ENCODE measurements at regions not wholly inside any gene's neighbourhood (a gene's known extent, or its start where the extent isn't known, plus 50 kb on each side); places are given as distances from the start of the nearest gene placed in this dataset.

DNA sequence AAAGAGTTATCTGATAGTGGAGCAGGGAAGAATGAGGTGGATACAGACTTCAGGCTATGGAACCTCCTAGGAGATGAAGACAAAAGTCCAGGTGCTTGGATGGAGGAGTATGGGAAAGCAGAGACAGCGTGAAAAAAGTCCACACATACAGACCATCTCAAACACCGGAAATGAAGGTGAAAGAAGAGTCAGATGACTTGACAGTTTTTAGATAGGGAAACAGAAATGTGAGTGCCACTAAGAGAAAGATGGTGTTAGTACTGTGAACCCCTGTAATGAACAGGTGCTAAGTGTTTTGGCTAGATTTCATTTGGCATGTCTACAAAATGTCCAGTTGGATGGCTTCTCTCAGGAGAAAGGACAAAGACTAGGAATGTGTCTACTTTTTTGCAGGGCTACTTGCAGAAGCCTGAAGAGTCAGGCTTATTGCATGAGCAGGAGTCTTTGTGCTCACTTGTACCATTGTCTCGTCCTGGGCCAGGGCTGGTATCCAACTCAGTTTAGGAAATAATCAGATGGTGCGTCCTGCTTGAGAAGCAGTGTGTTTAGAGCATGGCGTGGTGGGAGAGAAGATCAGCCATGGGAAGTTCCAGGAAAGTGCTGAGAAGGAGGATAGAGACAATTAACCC, 90.6 kb upstream of the STARD4 start:
- no peak overlapping the region for H3K4me3 Mint-ChIP-seq
- Histone ChIP-seq H3K9me3 (ENCODE audit: control insufficient read depth in 1 of 2, low read length in 2 of 2) (no peaks in the 10 kb centered on the region), H3K27ac (ENCODE audit: low read depth, low read length) (no peak overlapping the region), H3K27me3 (ENCODE audit: insufficient read depth, low read length) (no peaks in the 10 kb centered on the region), H3K4me1 (ENCODE audit: insufficient read depth, low read length) (no peaks in the 10 kb centered on the region), H3K4me3 (ENCODE audit: low read length in 2 of 2) (no peak overlapping the region), H3K36me3 (ENCODE audit: insufficient read depth, low read length) (no peaks in the 10 kb centered on the region)
- POLR2A ChIA-PET (ENCODE audit: partially characterized antibody): no interaction called here
- no peak overlapping the region for H3K27ac Mint-ChIP-seq
- H3K36me3 Mint-ChIP-seq: no peaks in the 10 kb centered on the region
- intact Hi-C loops (cut with micrococcal nuclease): no loop called here
- DNase-seq: no peak
- H3K4me1 Mint-ChIP-seq: no peaks in the 10 kb centered on the region
- H3K9me3 Mint-ChIP-seq: peaks cover 0 to 2% (median 0%) of the 10 kb centered on the region in 8 donors
- CTCF ChIA-PET (ENCODE audit: partially characterized antibody): no interaction called here
- H3K27me3 Mint-ChIP-seq: peaks cover 1 to 3% of the 10 kb centered on the region in 2 donors

DNA sequence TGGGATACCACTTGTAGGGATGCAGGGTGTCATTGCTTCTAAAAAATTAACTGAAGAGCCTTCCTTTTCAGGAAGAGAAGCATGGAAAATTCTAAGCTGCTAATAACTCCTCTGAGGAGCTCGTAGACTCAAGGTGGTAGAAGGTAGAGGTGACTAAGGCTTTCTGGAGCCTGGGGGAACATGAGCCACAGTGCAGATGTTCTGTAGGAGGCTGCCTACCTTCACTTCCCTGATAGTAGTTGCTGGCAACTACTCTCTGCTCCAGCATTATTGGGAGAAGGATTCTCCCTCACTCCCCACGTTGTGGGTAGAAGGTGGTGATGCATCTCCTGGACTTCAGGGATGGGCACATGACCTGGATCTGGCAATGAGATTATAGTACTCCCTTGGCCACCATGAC, 86.7 kb upstream of the STARD4 start:
- no peaks in the 10 kb centered on the region for H3K4me1 Mint-ChIP-seq
- H3K9me3 ChIP-seq (ENCODE audit: control insufficient read depth in 1 of 2, low read length in 2 of 2): no peaks in the 10 kb centered on the region
- no peak overlapping the region for H3K4me3 ChIP-seq (ENCODE audit: low read length in 2 of 2)
- no peak overlapping the region for H3K27ac Mint-ChIP-seq
- H3K36me3 ChIP-seq (ENCODE audit: insufficient read depth, low read length): no peaks in the 10 kb centered on the region
- H3K27ac ChIP-seq (ENCODE audit: low read depth, low read length): no peak overlapping the region
- no peak for DNase-seq
- intact Hi-C loops (cut with micrococcal nuclease): no loop called here
- no peaks in the 10 kb centered on the region for H3K27me3 ChIP-seq (ENCODE audit: insufficient read depth, low read length)
- H3K9me3 Mint-ChIP-seq: peaks cover 0 to 5% (median 1%) of the 10 kb centered on the region in 8 donors
- ChIA-PET POLR2A (ENCODE audit: partially characterized antibody) (no interaction called here), CTCF (ENCODE audit: partially characterized antibody) (no interaction called here)
- H3K4me1 ChIP-seq (ENCODE audit: insufficient read depth, low read length): no peaks in the 10 kb centered on the region
- H3K27me3 Mint-ChIP-seq: peaks cover 3 to 4% of the 10 kb centered on the region in 2 donors
- H3K4me3 Mint-ChIP-seq: no peak overlapping the region
- H3K36me3 Mint-ChIP-seq: peaks cover 0 to 3% of the 10 kb centered on the region in 2 donors

DNA sequence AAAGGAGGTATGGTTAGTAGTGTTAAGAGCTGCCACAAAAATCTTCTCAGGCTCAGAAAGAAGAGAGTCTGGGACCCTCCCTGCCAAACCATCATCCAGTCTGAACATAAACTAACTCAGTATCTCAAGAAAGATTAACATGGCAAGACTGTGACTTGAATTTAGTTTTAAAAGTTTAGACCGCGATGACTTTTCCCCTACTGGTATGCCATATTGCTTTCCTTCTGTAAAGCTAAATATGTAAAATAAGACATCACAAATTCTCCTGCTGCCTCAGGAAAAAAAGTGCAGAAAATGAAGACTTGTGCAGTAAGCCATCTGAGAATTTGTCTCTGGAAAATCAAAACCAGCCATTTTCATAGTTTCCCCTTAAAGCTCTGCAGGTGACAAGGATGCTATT, 85.2 kb upstream of the STARD4 start:
- Histone ChIP-seq H3K9me3 (ENCODE audit: control insufficient read depth in 1 of 2, low read length in 2 of 2) (no peaks in the 10 kb centered on the region), H3K36me3 (ENCODE audit: insufficient read depth, low read length) (no peaks in the 10 kb centered on the region), H3K27me3 (ENCODE audit: insufficient read depth, low read length) (no peaks in the 10 kb centered on the region), H3K4me3 (ENCODE audit: low read length in 2 of 2) (no peak overlapping the region), H3K4me1 (ENCODE audit: insufficient read depth, low read length) (no peaks in the 10 kb centered on the region), H3K27ac (ENCODE audit: low read depth, low read length) (no peak overlapping the region)
- Mint-ChIP-seq H3K27me3 (peaks cover 2 to 5% of the 10 kb centered on the region in 2 donors), H3K4me1 (no peaks in the 10 kb centered on the region), H3K4me3 (no peak overlapping the region), H3K27ac (no peak overlapping the region), H3K9me3 (peaks cover 0 to 8% (median 1%) of the 10 kb centered on the region in 8 donors), H3K36me3 (peaks cover 0 to 3% of the 10 kb centered on the region in 2 donors)
- no peak for DNase-seq
- ChIA-PET CTCF (ENCODE audit: partially characterized antibody) (no interaction called here), POLR2A (ENCODE audit: partially characterized antibody) (no interaction called here)
- intact Hi-C loops (cut with micrococcal nuclease): no loop called here

DNA sequence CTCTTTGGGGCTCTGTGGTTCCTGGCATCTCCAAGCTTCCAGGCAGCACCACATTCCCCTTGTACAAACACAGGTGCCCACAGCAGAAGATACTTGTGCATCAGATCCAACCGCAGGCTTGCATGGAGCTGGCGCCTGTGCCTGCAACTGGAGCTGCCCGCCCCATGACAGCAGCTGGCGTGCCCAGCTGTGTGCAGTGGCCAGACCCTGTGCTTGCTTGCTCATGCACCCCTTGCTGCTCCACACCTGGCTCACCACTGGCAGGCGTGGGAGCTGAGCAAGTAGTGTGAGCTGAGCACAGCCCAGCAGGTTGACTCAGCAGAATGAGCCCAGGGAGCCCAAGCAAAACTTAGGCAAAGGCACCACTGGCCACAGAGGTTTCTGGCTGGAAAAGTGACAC, 84.4 kb upstream of the STARD4 start:
- no peaks in the 10 kb centered on the region for H3K36me3 ChIP-seq (ENCODE audit: insufficient read depth, low read length)
- Mint-ChIP-seq H3K27me3 (peaks cover 2 to 5% of the 10 kb centered on the region in 2 donors), H3K27ac (no peak overlapping the region), H3K36me3 (peaks cover 0 to 3% of the 10 kb centered on the region in 2 donors), H3K9me3 (peaks cover 0 to 8% (median 1%) of the 10 kb centered on the region in 8 donors), H3K4me3 (no peak overlapping the region), H3K4me1 (no peaks in the 10 kb centered on the region)
- ChIA-PET POLR2A (ENCODE audit: partially characterized antibody) (no interaction called here), CTCF (ENCODE audit: partially characterized antibody) (no interaction called here)
- H3K4me3 ChIP-seq (ENCODE audit: low read length in 2 of 2): no peak overlapping the region
- no peaks in the 10 kb centered on the region for H3K9me3 ChIP-seq (ENCODE audit: control insufficient read depth in 1 of 2, low read length in 2 of 2)
- no peak overlapping the region for H3K27ac ChIP-seq (ENCODE audit: low read depth, low read length)
- no peaks in the 10 kb centered on the region for H3K4me1 ChIP-seq (ENCODE audit: insufficient read depth, low read length)
- no peaks in the 10 kb centered on the region for H3K27me3 ChIP-seq (ENCODE audit: insufficient read depth, low read length)
- intact Hi-C loops (cut with micrococcal nuclease): no loop called here
- no peak for DNase-seq

DNA sequence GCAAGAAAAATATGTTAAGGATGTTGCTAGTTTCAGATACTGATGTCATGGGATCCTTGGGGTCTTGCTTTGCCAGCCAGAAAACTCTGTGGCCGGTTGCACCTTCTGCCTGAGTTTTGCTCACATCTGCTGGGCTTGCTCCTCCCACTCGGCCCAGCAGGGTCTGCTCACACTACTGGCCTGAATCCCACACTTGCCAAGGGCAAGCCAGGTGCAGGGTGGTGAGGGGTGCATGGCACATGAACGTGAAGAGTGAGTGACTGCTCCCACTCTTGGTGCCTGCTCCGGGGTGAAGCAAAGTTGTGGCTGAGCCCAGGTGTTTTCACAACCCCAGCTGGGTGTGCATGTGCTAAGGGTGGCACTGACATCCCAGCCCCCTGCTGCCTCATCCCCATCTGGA, 83.1 kb upstream of the STARD4 start:
- Mint-ChIP-seq H3K4me1 (no peaks in the 10 kb centered on the region), H3K27ac (no peak overlapping the region), H3K27me3 (peaks cover 4% of the 10 kb centered on the region in 2 donors), H3K36me3 (peaks cover 0 to 3% of the 10 kb centered on the region in 2 donors), H3K4me3 (no peak overlapping the region), H3K9me3 (peaks cover 0 to 8% (median 1%) of the 10 kb centered on the region in 8 donors)
- intact Hi-C loops (cut with micrococcal nuclease): no loop called here
- no peak overlapping the region for H3K27ac ChIP-seq (ENCODE audit: low read depth, low read length)
- ChIA-PET CTCF (ENCODE audit: partially characterized antibody) (no interaction called here), POLR2A (ENCODE audit: partially characterized antibody) (no interaction called here)
- DNase-seq: no peak
- no peaks in the 10 kb centered on the region for H3K27me3 ChIP-seq (ENCODE audit: insufficient read depth, low read length)
- H3K4me3 ChIP-seq (ENCODE audit: low read length in 2 of 2): no peak overlapping the region
- H3K9me3 ChIP-seq (ENCODE audit: control insufficient read depth in 1 of 2, low read length in 2 of 2): no peaks in the 10 kb centered on the region
- no peaks in the 10 kb centered on the region for H3K4me1 ChIP-seq (ENCODE audit: insufficient read depth, low read length)
- no peaks in the 10 kb centered on the region for H3K36me3 ChIP-seq (ENCODE audit: insufficient read depth, low read length)

DNA sequence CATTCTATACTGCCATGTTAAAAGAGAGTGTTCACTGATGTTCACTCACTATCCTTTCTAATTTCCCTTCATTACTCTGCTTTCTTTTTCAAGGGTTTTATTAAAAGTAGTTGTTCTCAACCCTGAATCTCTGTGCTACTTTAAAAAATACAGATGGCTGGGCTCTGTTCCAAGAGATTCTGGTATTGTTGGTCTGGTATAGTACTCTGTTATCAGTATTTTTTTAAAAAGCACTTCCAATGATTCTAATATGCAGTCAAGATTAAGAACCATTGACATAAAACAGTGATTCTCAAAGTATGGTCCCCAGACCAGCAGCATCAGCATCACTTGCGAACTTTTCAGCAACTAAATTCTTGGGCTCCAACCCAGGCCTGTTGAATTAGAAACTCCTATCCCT, 77.0 kb upstream of the STARD4 start:
- H3K27me3 ChIP-seq (ENCODE audit: insufficient read depth, low read length): no peaks in the 10 kb centered on the region
- peaks cover 16 to 27% of the 10 kb centered on the region in 2 donors for H3K27me3 Mint-ChIP-seq
- no peak for DNase-seq
- H3K9me3 Mint-ChIP-seq: peaks cover 0 to 4% (median 0%) of the 10 kb centered on the region in 8 donors
- no peaks in the 10 kb centered on the region for H3K4me1 Mint-ChIP-seq
- intact Hi-C loops (cut with micrococcal nuclease): no loop called here
- H3K36me3 ChIP-seq (ENCODE audit: insufficient read depth, low read length): no peaks in the 10 kb centered on the region
- no peaks in the 10 kb centered on the region for H3K4me1 ChIP-seq (ENCODE audit: insufficient read depth, low read length)
- POLR2A ChIA-PET (ENCODE audit: partially characterized antibody): no interaction called here
- H3K4me3 Mint-ChIP-seq: no peak overlapping the region
- no peaks in the 10 kb centered on the region for H3K9me3 ChIP-seq (ENCODE audit: control insufficient read depth in 1 of 2, low read length in 2 of 2)
- no peak overlapping the region for H3K27ac Mint-ChIP-seq
- no peaks in the 10 kb centered on the region for H3K36me3 Mint-ChIP-seq
- no peak overlapping the region for H3K4me3 ChIP-seq (ENCODE audit: low read length in 2 of 2)
- no peak overlapping the region for H3K27ac ChIP-seq (ENCODE audit: low read depth, low read length)
- CTCF ChIA-PET (ENCODE audit: partially characterized antibody): no interaction called here

DNA sequence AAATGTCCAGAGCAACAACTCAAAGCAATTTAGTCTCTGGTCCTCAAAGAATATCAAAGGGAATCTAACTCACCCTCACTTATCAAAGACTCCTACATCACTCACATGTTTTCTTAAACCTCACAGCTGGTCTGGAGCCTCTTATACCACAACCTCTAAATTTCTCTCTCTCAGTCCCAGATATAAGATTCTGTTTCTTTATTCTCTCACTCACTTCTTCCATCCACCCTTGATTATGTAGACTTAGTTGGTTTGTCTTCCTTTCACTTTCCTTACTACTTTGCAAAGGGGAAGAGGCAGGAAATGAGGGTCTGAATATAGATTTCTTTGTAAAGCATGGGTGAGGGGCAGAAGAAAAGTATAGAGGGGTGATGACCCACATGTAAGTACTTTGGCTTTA, 75.4 kb upstream of the STARD4 start:
- Mint-ChIP-seq H3K36me3 (no peaks in the 10 kb centered on the region), H3K9me3 (peaks cover 0 to 1% (median 0%) of the 10 kb centered on the region in 8 donors), H3K4me3 (no peak overlapping the region), H3K4me1 (no peaks in the 10 kb centered on the region), H3K27me3 (peaks cover 18 to 31% of the 10 kb centered on the region in 2 donors), H3K27ac (no peak overlapping the region)
- Histone ChIP-seq H3K4me3 (ENCODE audit: low read length in 2 of 2) (no peak overlapping the region), H3K4me1 (ENCODE audit: insufficient read depth, low read length) (no peaks in the 10 kb centered on the region), H3K27ac (ENCODE audit: low read depth, low read length) (no peak overlapping the region), H3K36me3 (ENCODE audit: insufficient read depth, low read length) (no peaks in the 10 kb centered on the region), H3K27me3 (ENCODE audit: insufficient read depth, low read length) (no peaks in the 10 kb centered on the region), H3K9me3 (ENCODE audit: control insufficient read depth in 1 of 2, low read length in 2 of 2) (no peaks in the 10 kb centered on the region)
- DNase-seq: no peak
- ChIA-PET POLR2A (ENCODE audit: partially characterized antibody) (no interaction called here), CTCF (ENCODE audit: partially characterized antibody) (no interaction called here)
- intact Hi-C loops (cut with micrococcal nuclease): no loop called here

DNA sequence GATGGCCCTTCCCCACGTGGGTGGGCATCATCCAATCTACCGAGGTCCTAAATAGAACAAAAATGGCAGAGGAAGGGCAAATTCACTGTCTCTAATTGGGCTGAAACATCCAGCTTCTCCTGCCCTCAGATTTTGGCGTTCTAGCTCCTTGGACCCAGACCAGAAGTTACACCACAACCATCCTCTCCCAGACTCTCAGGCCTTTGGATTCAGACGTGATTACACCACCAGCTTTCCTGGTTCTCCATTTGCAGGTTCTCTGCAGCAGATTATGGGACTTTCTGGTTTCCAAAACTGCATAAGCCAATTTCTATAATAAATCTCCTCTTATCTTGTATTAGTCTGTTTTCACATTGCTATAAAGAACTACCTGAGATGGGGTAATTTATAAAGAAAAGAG, 73.6 kb upstream of the STARD4 start:
- Histone ChIP-seq H3K4me3 (ENCODE audit: low read length in 2 of 2) (no peak overlapping the region), H3K27ac (ENCODE audit: low read depth, low read length) (no peak overlapping the region), H3K27me3 (ENCODE audit: insufficient read depth, low read length) (no peaks in the 10 kb centered on the region), H3K36me3 (ENCODE audit: insufficient read depth, low read length) (no peaks in the 10 kb centered on the region), H3K9me3 (ENCODE audit: control insufficient read depth in 1 of 2, low read length in 2 of 2) (no peaks in the 10 kb centered on the region), H3K4me1 (ENCODE audit: insufficient read depth, low read length) (no peaks in the 10 kb centered on the region)
- ChIA-PET POLR2A (ENCODE audit: partially characterized antibody) (no interaction called here), CTCF (ENCODE audit: partially characterized antibody) (interaction anchor here (1.2 kb wide), 1 partner anchor 35 kb away, joined by 3 read pairs; no protein-coding TSS in a partner anchor)
- H3K4me3 Mint-ChIP-seq: no peak overlapping the region
- DNase-seq: no peak
- no peak overlapping the region for H3K27ac Mint-ChIP-seq
- H3K27me3 Mint-ChIP-seq: peaks cover 25 to 42% of the 10 kb centered on the region in 2 donors
- no peaks in the 10 kb centered on the region for H3K4me1 Mint-ChIP-seq
- H3K36me3 Mint-ChIP-seq: no peaks in the 10 kb centered on the region
- peaks cover 0 to 3% (median 0%) of the 10 kb centered on the region in 8 donors for H3K9me3 Mint-ChIP-seq
- intact Hi-C loops (cut with micrococcal nuclease): no loop called here

Data from CD4-positive, alpha-beta memory T cell (primary cell).